PC-9 (cell line): ENCODE measurements at regions not wholly inside any gene's neighbourhood (a gene's known extent, or its start where the extent isn't known, plus 50 kb on each side); places are given as distances from the start of the nearest gene placed in this dataset.

Experiments
- BruUV-seq: library from RNA; stranded (reverse); fragments of 400-500 nt; replicated peaks from 2 replicates; lab custom pipeline; 2021; lab: Mats Ljungman, UMichigan
- CTCF ChIA-PET: fragments of 300-600 bp; sonication (Branson Sonifier 250); formaldehyde crosslinking; loops from one replicate; lab custom pipeline; 2022; ENCODE audit warnings: antibody characterized with exemption; lab: Charles Lee
- POLR2A ChIA-PET: fragments of 300-600 bp; sonication (Branson Sonifier 250); formaldehyde crosslinking; loops from one replicate; lab custom pipeline; 2022; ENCODE audit warnings: antibody characterized with exemption; ENCODE audit not compliant: unreplicated experiment; lab: Charles Lee
- DNase-seq, 2 experiments: peaks; one replicate each; pipeline versions ENCODE4 v3.0.0 to v3.0.0-alpha.2; 2015 to 2022; ENCODE audit warnings: mixed read lengths in 1 of 2
- H2AFZ ChIP-seq: fragments of 200-600 bp; sonication (generic); 2 replicates; pipeline ENCODE4 v1.8.1; 2017; ENCODE audit warnings: antibody characterized with exemption
- H3F3A ChIP-seq: fragments of 200-600 bp; sonication (generic); 2 replicates; pipeline ENCODE4 v1.8.1; 2017; ENCODE audit warnings: antibody characterized with exemption, mild to moderate bottlenecking, low read depth; ENCODE audit not compliant: insufficient read depth
- H3K27ac ChIP-seq: fragments of 200-600 bp; sonication (generic); 2 replicates; pipeline ENCODE4 v1.6.1; 2016; ENCODE audit warnings: mixed run types
- H3K27me3 ChIP-seq: fragments of 200-600 bp; sonication (generic); 2 replicates; pipeline ENCODE4 v1.6.1; 2016; ENCODE audit warnings: low read depth, mixed run types; ENCODE audit not compliant: insufficient read depth
- H3K36me3 ChIP-seq: fragments of 200-600 bp; sonication (generic); 2 replicates; pipeline ENCODE4 v1.6.1; 2016; ENCODE audit warnings: low read depth, mixed run types
- H3K4me1 ChIP-seq: fragments of 200-600 bp; sonication (generic); replicated peaks from 2 replicates; pipeline ENCODE4 v1.6.1; 2016; ENCODE audit warnings: mixed run types; ENCODE audit not compliant: insufficient read depth
- H3K4me2 ChIP-seq: fragments of 200-600 bp; sonication (generic); 2 replicates; pipeline ENCODE4 v1.6.1; 2017; ENCODE audit warnings: mixed run types
- H3K4me3 ChIP-seq: fragments of 200-600 bp; sonication (generic); 2 replicates; pipeline ENCODE4 v1.6.1; 2016; ENCODE audit warnings: mixed run types
- H3K79me2 ChIP-seq: fragments of 200-600 bp; sonication (generic); 2 replicates; pipeline ENCODE4 v1.6.1; 2017; ENCODE audit warnings: low read depth, mixed run types
- H3K9me2 ChIP-seq: fragments of 200-600 bp; sonication (generic); 2 replicates; pipeline ENCODE4 v1.8.1; 2017; ENCODE audit warnings: mild to moderate bottlenecking; ENCODE audit not compliant: insufficient read depth
- H3K9me3 ChIP-seq: fragments of 200-600 bp; sonication (generic); 2 replicates; pipeline ENCODE4 v1.8.1; 2016; ENCODE audit warnings: low read depth; ENCODE audit not compliant: insufficient read depth
- H4K20me1 ChIP-seq: fragments of 200-600 bp; sonication (generic); 2 replicates; pipeline ENCODE4 v1.8.1; 2017; ENCODE audit not compliant: insufficient read depth
- CTCF ChIP-seq: fragments of 200-600 bp; sonication (generic); conservative IDR thresholded peaks from 2 replicates; pipeline ENCODE4 v1.6.1; 2017; ENCODE audit warnings: mixed run types, antibody characterized with exemption, mild to moderate bottlenecking, moderate library complexity
- EZH2 ChIP-seq: fragments of 200-600 bp; sonication (generic); IDR thresholded peaks from 2 replicates; pipeline ENCODE4 v1.8.0; 2017; ENCODE audit warnings: antibody characterized with exemption, low read depth
- intact Hi-C: fragments of 100-400 bp; cut with micrococcal nuclease; formaldehyde crosslinking; loops from one replicate; pipeline ENCODE4 v1.10.0; 2022; ENCODE audit not compliant: unreplicated experiment

GRCh38 chr20:19108155-19108554, 104.3 kb upstream of the SLC24A3 start:
- Histone ChIP-seq H3K9me3 (no peaks in the 10 kb centered on the region), H3K27me3 (peaks cover 6% of the 10 kb centered on the region; the same call in 1 of the 2 replicates), H2AFZ (no peak overlapping the region), H4K20me1 (no peaks in the 10 kb centered on the region), H3K9me2 (no peaks in the 10 kb centered on the region), H3F3A (no peaks in the 10 kb centered on the region), H3K4me1 (no peaks in the 10 kb centered on the region), H3K4me2 (no peak overlapping the region), H3K79me2 (no peaks in the 10 kb centered on the region), H3K4me3 (no peak overlapping the region), H3K36me3 (no peaks in the 10 kb centered on the region), H3K27ac (no peak overlapping the region)
- TF ChIP-seq EZH2 (no peak), CTCF (no peak)
- BruUV-seq: no TSS peak
- CTCF ChIA-PET: no interaction called here
- no peak for DNase-seq
- POLR2A ChIA-PET: no interaction called here
- intact Hi-C loops: no loop called here

- intact Hi-C loops: no loop called here
- no peak for DNase-seq
- Histone ChIP-seq H3K4me3 (no peak overlapping the region), H3K4me2 (no peak overlapping the region), H3F3A (no peaks in the 10 kb centered on the region), H3K4me1 (peaks cover 14% of the 10 kb centered on the region), H2AFZ (no peak overlapping the region), H3K27ac (no peak overlapping the region), H4K20me1 (no peaks in the 10 kb centered on the region), H3K79me2 (no peaks in the 10 kb centered on the region), H3K36me3 (no peaks in the 10 kb centered on the region), H3K27me3 (0 out of 2 replicates have a peak, but pooled peaks cover 3% of the 10 kb centered on the region), H3K9me2 (no peaks in the 10 kb centered on the region), H3K9me3 (no peaks in the 10 kb centered on the region)
- TF ChIP-seq CTCF (no peak), EZH2 (no peak)
- CTCF ChIA-PET: no interaction called here
- no TSS peak for BruUV-seq
- POLR2A ChIA-PET: no interaction called here
These were observed 102.2 kb upstream of the SLC24A3 start for GRCh38 chr20:19110285-19110684.

GRCh38 chr20:19110881-19111460, 101.5 kb upstream of the SLC24A3 start:
- Histone ChIP-seq H3K4me3 (no peak overlapping the region), H2AFZ (no peak overlapping the region), H3K27ac (no peak overlapping the region), H3K36me3 (no peaks in the 10 kb centered on the region), H3K9me3 (no peaks in the 10 kb centered on the region), H4K20me1 (no peaks in the 10 kb centered on the region), H3K4me1 (peaks cover 14% of the 10 kb centered on the region), H3F3A (no peaks in the 10 kb centered on the region), H3K27me3 (0 out of 2 replicates have a peak, but pooled peaks cover 3% of the 10 kb centered on the region), H3K4me2 (no peak overlapping the region), H3K79me2 (no peaks in the 10 kb centered on the region), H3K9me2 (no peaks in the 10 kb centered on the region)
- CTCF ChIA-PET: no interaction called here
- POLR2A ChIA-PET: no interaction called here
- BruUV-seq: no TSS peak
- no peak for DNase-seq
- intact Hi-C loops: no loop called here
- TF ChIP-seq CTCF (no peak), EZH2 (no peak)
